Heart left ventricle (tissue), 16 donors: ENCODE measurements at regions not wholly inside any gene's neighbourhood (a gene's known extent, or its start where the extent isn't known, plus 50 kb on each side); places are given as distances from the start of the nearest gene placed in this dataset.
"Not testable (repeated sequence)": the region's sequence is repeated elsewhere in the genome, so short reads cannot be mapped to it uniquely, and the experiment has no call there.

Source experiments
- ATAC-seq, 4 donors: fragments of 200-7000 bp; cut with Tn5 transposase; one replicate each; pipeline ENCODE4 v1.9.1; 2020 to 2022; ENCODE audit warnings: moderate library complexity in 4 of 4, mild to moderate bottlenecking in 3 of 4, moderate number of reproducible peaks in 1 of 4
- DNase-seq, 5 donors: peaks; one replicate each; pipeline ENCODE4 v3.0.0-alpha.2; 2020
- H3K27ac ChIP-seq, 12 donors: fragments of 200-600 bp; sonication (generic) in 4 of 12; one replicate each; pipeline versions ENCODE4 v1.5.0 to v1.8.0; 2016 to 2022; ENCODE audit warnings: mild to moderate bottlenecking in 2 of 12
- H3K27me3 ChIP-seq, 9 donors: fragments of 200-600 bp; sonication (generic) in 2 of 9; one replicate each; pipeline versions ENCODE4 v1.5.1 to v1.8.0; 2016 to 2022; ENCODE audit warnings: mild to moderate bottlenecking in 3 of 9
- H3K36me3 ChIP-seq, 9 donors: fragments of 200-600 bp; sonication (generic) in 2 of 9; one replicate each; pipeline versions ENCODE4 v1.5.0 to v1.8.0; 2018 to 2022; ENCODE audit warnings: mild to moderate bottlenecking in 2 of 9
- H3K4me1 ChIP-seq, 12 donors: fragments of 200-600 bp; sonication (generic) in 4 of 12; one replicate each; pipeline versions ENCODE4 v1.5.0 to v1.8.0; 2016 to 2022; ENCODE audit warnings: mild to moderate bottlenecking in 3 of 12
- H3K4me3 ChIP-seq, 12 donors: fragments of 200-600 bp; sonication (generic) in 4 of 12; one replicate each; pipeline versions ENCODE4 v1.5.0 to v1.8.0; 2017 to 2022; ENCODE audit warnings: mild to moderate bottlenecking in 9 of 12, moderate library complexity in 4 of 12
- H3K9me3 ChIP-seq, 12 donors: fragments of 200-600 bp; sonication (generic) in 4 of 12; one replicate each; pipeline versions ENCODE4 v1.5.0 to v1.8.0; 2016 to 2022; ENCODE audit warnings: mild to moderate bottlenecking in 1 of 12
- CTCF ChIP-seq, 12 donors: fragments of 200-600 bp; sonication (generic) in 4 of 12; IDR thresholded peaks; one replicate each; pipeline versions ENCODE4 v1.5.0 to v1.8.0; 2018 to 2022; ENCODE audit warnings: antibody characterized with exemption in 12 of 12, mild to moderate bottlenecking in 5 of 12
- POLR2A ChIP-seq, 2 donors: fragments of 450-650 bp; IDR thresholded peaks; one replicate each; pipeline ENCODE4 v1.6.1; 2017; ENCODE audit warnings: antibody characterized with exemption in 2 of 2, mild to moderate bottlenecking in 2 of 2, moderate library complexity in 2 of 2
- WGBS, 4 donors: extraction: QIAGEN DNeasy Blood & Tissue Kit in 2 of 4; methylation state at CpG; one replicate each; pipeline versions ENCODE4 v1.1.5 to v1.1.7; 2013 to 2018; 5-methylcytosine and 5-hydroxymethylcytosine counted together
- intact Hi-C, 10 donors: fragments of 100-400 bp; cut with DNase I; formaldehyde crosslinking; loops; one replicate each; pipeline versions ENCODE4 v1.11.1 to v1.14.2; 2022
- donor health status: ischemic (EF 13 %, LVEDD 7.1; RV severe dilation, severe dysfunction).
- donor health status: healthy with polysubstance abuse.
- donor health status: DM: no; HTN: yes; CAD: no.
- donor health status: DM: no; HTN: no; CAD: no.
- donor health status: ischemic (EF 25% LVEDD 6.9; RV normal size, moderate dysfunction).
- donor health status: ischemic (EF 25% LVEDD 5.7; RV mildly dilated, moderate dysfunction).
- donor health status: healthy.
- donor health status: DM: yes; HTN: yes; CAD: no.
- donor health status: ischemic (EF 35%, LVEDD 5.7; RV mildly dilated, moderate dysfunction).
- donor health status: nonischemic (EF 11% LVEDD 7.7; RV severe dilation, severe dysfunction).
- donor health status: DM: yes; HTN: yes; CAD: no.
- donor health status: PGD.
- donor health status: ischemic (EF 29% LVEDD 5.4; RV normal size, mild dysfunction).
- donor health status: nonischemic (EF 23%, LVEDD 6.1; RV moderate dilation, normal function).

GRCh38 chr5:25090275-25090674, 445.5 kb upstream of the CDH10 start:
- peaks cover 0 to 4% (median 0%) of the 10 kb centered on the region in 12 donors for H3K9me3 ChIP-seq
- no peaks in the 10 kb centered on the region for H3K27me3 ChIP-seq
- no peak overlapping the region for H3K27ac ChIP-seq
- no peaks in the 10 kb centered on the region for H3K36me3 ChIP-seq
- ATAC-seq (no peak), DNase-seq (no peak)
- intact Hi-C loops, result no loop called here
- H3K4me3 ChIP-seq, result no peak overlapping the region
- TF ChIP-seq CTCF (IDR thresholded peaks at IDR 0.05) (no peak), POLR2A (IDR thresholded peaks at IDR 0.05) (no peak)
- no peaks in the 10 kb centered on the region for H3K4me1 ChIP-seq
- WGBS, 4 donors, result 84 to 89% (median 86%) methylated on average over 8 of the region's 8 CpGs

- H3K4me3 ChIP-seq, H3K27me3 ChIP-seq, H3K27ac ChIP-seq, ATAC-seq, intact Hi-C loops, H3K36me3 ChIP-seq, H3K9me3 ChIP-seq, DNase-seq, H3K4me1 ChIP-seq: not testable (repeated sequence)
- 77 to 88% (median 78%) methylated on average over 6 of the region's 6 CpGs for WGBS, 4 donors
Measured at GRCh38 chr5:25088689-25089088, 443.9 kb upstream of the CDH10 start.

GRCh38 chr5:25083261-25083660, 438.5 kb upstream of the CDH10 start:
- H3K36me3 ChIP-seq, ATAC-seq, H3K9me3 ChIP-seq, H3K27me3 ChIP-seq, DNase-seq, H3K27ac ChIP-seq, H3K4me1 ChIP-seq, intact Hi-C loops, H3K4me3 ChIP-seq: not testable (repeated sequence)
- 87 to 93% (median 92%) methylated on average over 9 to 25 of the region's 27 CpGs for WGBS, 4 donors

- WGBS, 4 donors, result 87 to 96% (median 93%) methylated on average over 1 of the region's 1 CpG
- H3K4me3 ChIP-seq, result no peak overlapping the region
- DNase-seq, result no peak
- H3K36me3 ChIP-seq, result no peaks in the 10 kb centered on the region
- ATAC-seq, result no peak
- H3K27ac ChIP-seq, result no peak overlapping the region
- intact Hi-C loops, result no loop called here
- H3K9me3 ChIP-seq, result peaks cover 0 to 4% (median 0%) of the 10 kb centered on the region in 12 donors
- TF ChIP-seq CTCF (IDR thresholded peaks at IDR 0.05), result no peak
- no peak for TF ChIP-seq POLR2A (IDR thresholded peaks at IDR 0.05)
- no peaks in the 10 kb centered on the region for H3K4me1 ChIP-seq
- H3K27me3 ChIP-seq, result no peaks in the 10 kb centered on the region
Measured at GRCh38 chr5:25066239-25066638, 421.5 kb upstream of the CDH10 start.

- ATAC-seq, result no peak
- DNase-seq, result no peak
- Histone ChIP-seq H3K4me1 (no peaks in the 10 kb centered on the region), H3K27me3 (no peaks in the 10 kb centered on the region), H3K36me3 (no peaks in the 10 kb centered on the region), H3K4me3 (no peak overlapping the region), H3K27ac (no peak overlapping the region), H3K9me3 (peaks cover 0 to 5% (median 0%) of the 10 kb centered on the region in 12 donors)
- WGBS, 4 donors, result 78 to 86% (median 82%) methylated on average over 5 of the region's 5 CpGs
- intact Hi-C loops, result no loop called here
- TF ChIP-seq POLR2A (IDR thresholded peaks at IDR 0.05) (no peak), CTCF (IDR thresholded peaks at IDR 0.05) (no peak)
Measured at GRCh38 chr5:25064306-25064705, 419.5 kb upstream of the CDH10 start.
